K562 (cell line): ENCODE measurements at regions not wholly inside any gene's neighbourhood (a gene's known extent, or its start where the extent isn't known, plus 50 kb on each side); places are given as distances from the start of the nearest gene placed in this dataset.

ENCODE experiments used
- ATAC-seq: fragments of 200-7000 bp; cut with Tn5 transposase; 3 replicates; pipeline ENCODE4 v1.9.1; 2020; ENCODE audit warnings: moderate library complexity
- BruUV-seq: library from RNA; stranded (reverse); fragments of 400-500 nt; replicated peaks from 2 replicates; lab custom pipeline; 2021; lab: Mats Ljungman, UMichigan
- CTCF ChIA-PET: fragments of 300-600 bp; formaldehyde crosslinking; extraction: SDS; loops from one replicate; lab custom pipeline; 2021; ENCODE audit warnings: low intra/inter-chr PET ratio; lab: Yijun Ruan, JAX
- POLR2A ChIA-PET: fragments of 300-600, 350-650 bp; sonication (Branson Sonifier 250); formaldehyde crosslinking; extraction: SDS; loops from one replicate; lab custom pipeline; 2021; ENCODE audit warnings: antibody characterized with exemption, inconsistent platforms; lab: Yijun Ruan, JAX
- DNase-seq, 4 experiments: peaks; one replicate each; pipeline versions ENCODE4 v3.0.0 to v3.0.0-alpha.2; 2011 to 2018; ENCODE audit warnings: low spot score in 3 of 4, mixed read lengths in 3 of 4; ENCODE audit errors: extremely low read depth in 1 of 4
- FAIRE-seq: peaks from 2 replicates; lab custom pipeline; 2011; peaks lifted over from hg19 to GRCh38; lab: Jason Lieb, UNC
- H2AFZ ChIP-seq: 2 replicates; pipeline ENCODE4 v1.6.0; 2011; ENCODE audit warnings: low read depth, low read length, control low read depth, inconsistent platforms
- H3K27ac ChIP-seq: fragments of 200-600 bp; 3 replicates; pipeline ENCODE4 v1.8.0; 2011; ENCODE audit warnings: low read depth, mild to moderate bottlenecking, control low read depth, inconsistent platforms, low read length, moderate library complexity, mixed read lengths; ENCODE audit errors: extremely low read depth
- H3K27me3 ChIP-seq, 2 experiments: fragments of 300-600 bp in 1 of 2; 2 replicates in 1 of 2; 3 replicates in 1 of 2; pipeline versions ENCODE4 v1.6.0 to v1.8.0; 2011; ENCODE audit warnings: inconsistent platforms in 2 of 2, low read length in 2 of 2, mild to moderate bottlenecking in 1 of 2, mixed read lengths in 1 of 2, moderate library complexity in 1 of 2; ENCODE audit not compliant: control insufficient read depth in 2 of 2, insufficient read depth in 2 of 2
- H3K36me3 ChIP-seq: fragments of 300-600 bp; 3 replicates; pipeline ENCODE4 v1.8.0; 2011; ENCODE audit warnings: mild to moderate bottlenecking, low read length, inconsistent platforms; ENCODE audit not compliant: control insufficient read depth, insufficient read depth
- H3K4me1 ChIP-seq, 2 experiments: fragments of 200-600 bp in 1 of 2; replicated peaks in 1 of 2; 2 replicates in 1 of 2; 3 replicates in 1 of 2; pipeline versions ENCODE4 v1.5.1 to v1.8.0; 2011; ENCODE audit warnings: inconsistent platforms in 2 of 2, low read length in 2 of 2, mild to moderate bottlenecking in 1 of 2, mixed read lengths in 1 of 2, moderate library complexity in 1 of 2; ENCODE audit not compliant: control insufficient read depth in 2 of 2, insufficient read depth in 2 of 2
- H3K4me2 ChIP-seq: 2 replicates; pipeline ENCODE4 v1.6.1; 2011; ENCODE audit warnings: low read length, control low read depth, inconsistent platforms, mixed read lengths; ENCODE audit not compliant: insufficient read depth
- H3K4me3 ChIP-seq: fragments of 200-600 bp; sonication (generic), shearing (Covaris generic); 2 replicates; pipeline ENCODE4 v1.5.1; 2016; ENCODE audit warnings: control low read depth, inconsistent platforms
- H3K79me2 ChIP-seq: fragments of 200-600 bp; 3 replicates; pipeline ENCODE4 v1.8.0; 2011; ENCODE audit warnings: low read length, inconsistent platforms; ENCODE audit not compliant: control insufficient read depth, insufficient read depth
- H3K9ac ChIP-seq, 2 experiments: 2 replicates each; pipeline versions ENCODE4 v1.6.0 to v1.6.1; 2011; ENCODE audit warnings: low read depth in 2 of 2, low read length in 2 of 2, control low read depth in 1 of 2, inconsistent platforms in 1 of 2, mild to moderate bottlenecking in 1 of 2, mixed read lengths in 1 of 2; ENCODE audit not compliant: insufficient read depth in 1 of 2
- H3K9me1 ChIP-seq: one replicate; pipeline ENCODE4 v1.6.0; 2011; ENCODE audit warnings: inconsistent platforms, mild to moderate bottlenecking, low read length, moderate library complexity; ENCODE audit not compliant: control insufficient read depth, insufficient read depth
- H3K9me3 ChIP-seq: replicated peaks from 2 replicates; pipeline ENCODE4 v1.5.1; 2011; ENCODE audit warnings: low read depth, low read length, inconsistent platforms; ENCODE audit not compliant: control insufficient read depth, insufficient read depth
- H4K20me1 ChIP-seq: replicated peaks from 2 replicates; pipeline ENCODE4 v1.6.1; 2011; ENCODE audit warnings: low read length, inconsistent platforms, mixed read lengths; ENCODE audit not compliant: control insufficient read depth, insufficient read depth
- ARHGAP35 ChIP-seq: fragments of 450-650 bp; IDR thresholded peaks from 2 replicates; pipeline ENCODE4 v1.6.1; 2018; ENCODE audit not compliant: partially characterized antibody
- ATF7 ChIP-seq: fragments of 450-650 bp; IDR thresholded peaks from 2 replicates; pipeline ENCODE4 v1.7.1; 2014; ENCODE audit warnings: mild to moderate bottlenecking, moderate library complexity
- BRCA1 ChIP-seq, 2 experiments: fragments of 450-650 bp in 1 of 2; sonication (generic) in 1 of 2; formaldehyde crosslinking in 1 of 2; IDR thresholded peaks; 2 replicates each; pipeline versions ENCODE4 v1.5.0 to v1.6.1; 2017 to 2020; ENCODE audit warnings: mild to moderate bottlenecking in 1 of 2, missing genetic modification reagents in 1 of 2
- GABPB2 ChIP-seq: fragments of 250-450 bp; sonication (Bioruptor Pico); conservative IDR thresholded peaks from 2 replicates; pipeline ENCODE4 v1.5.1; 2021; ENCODE audit warnings: mild to moderate bottlenecking
- KDM4B ChIP-seq, 2 experiments: fragments of 450-650 bp in 1 of 2; sonication (generic) in 1 of 2; IDR thresholded peaks; 2 replicates each; pipeline ENCODE4 v1.6.1; 2016 to 2017; ENCODE audit warnings: borderline replicate concordance in 2 of 2, antibody characterized with exemption in 1 of 2, low read depth in 1 of 2, mild to moderate bottlenecking in 1 of 2
- SRSF3 ChIP-seq: fragments of 200-400 bp; formaldehyde crosslinking; IDR thresholded peaks from 2 replicates; pipeline ENCODE4 v1.6.1; 2016; ENCODE audit warnings: mild to moderate bottlenecking, low read length, moderate library complexity; ENCODE audit not compliant: insufficient read depth
- TCFL5 ChIP-seq: fragments of 250-450 bp; sonication (Bioruptor Pico); conservative IDR thresholded peaks from 2 replicates; pipeline ENCODE4 v1.6.1; 2021; ENCODE audit warnings: mild to moderate bottlenecking, moderate library complexity, matching md5 sums
- WGBS: fragments of 100-300 bp; shearing (Covaris generic); methylation state at CpG from one replicate; pipeline ENCODE4 v1.1.6; 2016; ENCODE audit warnings: low coverage, mixed read lengths; ENCODE audit not compliant: insufficient coverage; ENCODE audit errors: missing lambda C conversion rate; 5-methylcytosine and 5-hydroxymethylcytosine counted together
- in situ Hi-C: fragments of 300-500 bp; cut with MboI; formaldehyde crosslinking; loops from 4 replicates; pipeline ENCODE4 v1.15.0; 2018; ENCODE audit warnings: inconsistent platforms, mixed read lengths
- intact Hi-C: fragments of 100-400 bp; cut with micrococcal nuclease; formaldehyde crosslinking; loops from 2 replicates; pipeline ENCODE4 v1.14.2; 2022
- TF ChIP-seq, protein P1 (sequence below): fragments of 450-650 bp; IDR thresholded peaks from 2 replicates; pipeline ENCODE4 v1.6.1; 2014; ENCODE audit warnings: low read depth, mild to moderate bottlenecking, moderate library complexity, borderline replicate concordance

GRCh38 chr19:28966737-28967399 lies 246.1 kb downstream of the UQCRFS1 start:
- H3K4me1 ChIP-seq = no peaks in the 10 kb centered on the region
- H3K4me3 ChIP-seq = no peak overlapping the region
- H3K36me3 ChIP-seq = no peaks in the 10 kb centered on the region
- H3K9me3 ChIP-seq = no peaks in the 10 kb centered on the region
- H2AFZ ChIP-seq = no peak overlapping the region
- ChIA-PET CTCF (no interaction called here), POLR2A (no interaction called here)
- in situ Hi-C loops (no loop called here), intact Hi-C loops (no loop called here)
- no peaks in the 10 kb centered on the region for H3K9me1 ChIP-seq
- no peaks in the 10 kb centered on the region for H3K27me3 ChIP-seq
- no peaks in the 10 kb centered on the region for H3K79me2 ChIP-seq
- no peak overlapping the region for H3K27ac ChIP-seq
- no peak for DNase-seq
- H3K9ac ChIP-seq = no peak overlapping the region
- BruUV-seq = no TSS peak
- H4K20me1 ChIP-seq = 0 out of 2 replicates have a peak, but pooled peaks cover 3% of the 10 kb centered on the region
- no peak overlapping the region for H3K4me2 ChIP-seq
- 2% methylated on average over 8 of the region's 8 CpGs for WGBS
- ATAC-seq = no peak
- no peak for TF ChIP-seq BRCA1 (IDR thresholded peaks at IDR 0.05)
- TF ChIP-seq BRCA1 (CRISPR knock-in tag; IDR thresholded peaks at IDR 0.05) = no peak
- FAIRE-seq = no peak

DNA sequence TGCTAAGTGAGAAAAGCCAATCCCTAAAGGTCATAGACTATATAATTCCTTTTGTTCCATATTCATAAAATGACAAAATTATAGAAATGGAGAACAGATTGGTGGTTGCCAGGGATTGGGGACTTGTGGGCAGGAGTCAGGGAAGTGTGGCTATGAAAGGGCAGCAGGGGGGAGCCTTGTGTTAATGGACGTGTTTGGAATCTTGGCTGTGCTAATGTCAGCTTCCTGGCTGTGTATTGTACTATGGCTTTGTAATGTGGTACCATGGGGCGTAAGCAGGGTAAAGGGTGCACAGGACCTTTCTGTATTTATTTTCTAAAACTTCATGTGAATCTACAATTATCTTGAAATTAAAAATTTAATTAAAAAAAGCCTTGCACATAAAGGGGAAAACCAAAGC lies 248.5 kb downstream of the UQCRFS1 start:
- intact Hi-C loops = no loop called here
- no peak overlapping the region for H3K9ac ChIP-seq
- BruUV-seq = no TSS peak
- ChIA-PET CTCF (no interaction called here), POLR2A (no interaction called here)
- no peaks in the 10 kb centered on the region for H3K36me3 ChIP-seq
- ATAC-seq (no peak), DNase-seq (no peak), FAIRE-seq (no peak)
- H3K9me3 ChIP-seq = no peaks in the 10 kb centered on the region
- no peak overlapping the region for H3K4me2 ChIP-seq
- no peak overlapping the region for H2AFZ ChIP-seq
- no peak overlapping the region for H3K27ac ChIP-seq
- no peaks in the 10 kb centered on the region for H3K27me3 ChIP-seq
- no peak for TF ChIP-seq ARHGAP35
- TF ChIP-seq KDM4B (IDR thresholded peaks at IDR 0.05; ENCODE audit: borderline replicate concordance in 2 of 2, low read depth in 1 of 2) = no peak
- TF ChIP-seq TCFL5 (CRISPR knock-in tag) = no peak
- TF ChIP-seq SRSF3 = no peak
- TF ChIP-seq, protein P1, sequence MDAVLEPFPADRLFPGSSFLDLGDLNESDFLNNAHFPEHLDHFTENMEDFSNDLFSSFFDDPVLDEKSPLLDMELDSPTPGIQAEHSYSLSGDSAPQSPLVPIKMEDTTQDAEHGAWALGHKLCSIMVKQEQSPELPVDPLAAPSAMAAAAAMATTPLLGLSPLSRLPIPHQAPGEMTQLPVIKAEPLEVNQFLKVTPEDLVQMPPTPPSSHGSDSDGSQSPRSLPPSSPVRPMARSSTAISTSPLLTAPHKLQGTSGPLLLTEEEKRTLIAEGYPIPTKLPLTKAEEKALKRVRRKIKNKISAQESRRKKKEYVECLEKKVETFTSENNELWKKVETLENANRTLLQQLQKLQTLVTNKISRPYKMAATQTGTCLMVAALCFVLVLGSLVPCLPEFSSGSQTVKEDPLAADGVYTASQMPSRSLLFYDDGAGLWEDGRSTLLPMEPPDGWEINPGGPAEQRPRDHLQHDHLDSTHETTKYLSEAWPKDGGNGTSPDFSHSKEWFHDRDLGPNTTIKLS = no peak
- TF ChIP-seq GABPB2 (CRISPR knock-in tag) = no peak
- TF ChIP-seq ATF7 = no peak
- in situ Hi-C loops = no loop called here
- no peaks in the 10 kb centered on the region for H3K9me1 ChIP-seq
- no peaks in the 10 kb centered on the region for H3K4me1 ChIP-seq
- 0 out of 2 replicates have a peak, but pooled peaks cover 3% of the 10 kb centered on the region for H4K20me1 ChIP-seq
- no peak overlapping the region for H3K4me3 ChIP-seq
- WGBS = 11% methylated on average over 2 of the region's 2 CpGs
- no peaks in the 10 kb centered on the region for H3K79me2 ChIP-seq
